PC-3 (cell line): ENCODE measurements at regions not wholly inside any gene's neighbourhood (a gene's known extent, or its start where the extent isn't known, plus 50 kb on each side); places are given as distances from the start of the nearest gene placed in this dataset.

Experiments used
- ATAC-seq: fragments of 200-7000 bp; cut with Tn5 transposase; 2 replicates; pipeline ENCODE4 v1.9.1; 2020; ENCODE audit warnings: mild to moderate bottlenecking, moderate library complexity
- BruUV-seq: library from RNA; stranded (reverse); fragments of 400-500 nt; replicated peaks from 2 replicates; lab custom pipeline; 2021; lab: Mats Ljungman, UMichigan
- CTCF ChIA-PET: fragments of 300-600 bp; sonication (Branson Sonifier 250); formaldehyde crosslinking; loops from one replicate; lab custom pipeline; 2022; ENCODE audit warnings: antibody characterized with exemption; lab: Charles Lee
- POLR2A ChIA-PET: fragments of 300-600 bp; sonication (Branson Sonifier 250); formaldehyde crosslinking; loops from one replicate; lab custom pipeline; 2022; ENCODE audit warnings: antibody characterized with exemption; ENCODE audit not compliant: unreplicated experiment; lab: Charles Lee
- DNase-seq: peaks from one replicate; pipeline ENCODE4 v3.0.0-alpha.2; 2015
- H2AFZ ChIP-seq: fragments of 300-600 bp; sonication (generic); 2 replicates; pipeline ENCODE4 v1.6.0; 2016; ENCODE audit warnings: antibody characterized with exemption, low read length
- H3F3A ChIP-seq: fragments of 300-600 bp; sonication (generic); one replicate; pipeline ENCODE4 v1.6.0; 2017; ENCODE audit warnings: antibody characterized with exemption, low read length, control low read depth, mild to moderate bottlenecking; ENCODE audit not compliant: unreplicated experiment
- H3K27ac ChIP-seq: fragments of 300-600 bp; sonication (generic); 2 replicates; pipeline ENCODE4 v1.5.1; 2016; ENCODE audit warnings: mild to moderate bottlenecking, low read length
- H3K27me3 ChIP-seq: fragments of 300-600 bp; sonication (generic); 2 replicates; pipeline ENCODE4 v1.6.1; 2016; ENCODE audit warnings: low read length, mixed read lengths
- H3K36me3 ChIP-seq: fragments of 300-600 bp; sonication (generic); 2 replicates; pipeline ENCODE4 v1.6.1; 2016; ENCODE audit warnings: low read depth, mixed run types, low read length, mixed read lengths
- H3K4me1 ChIP-seq: fragments of 300-600 bp; sonication (generic); 2 replicates; pipeline ENCODE4 v1.5.1; 2016; ENCODE audit warnings: low read length; ENCODE audit not compliant: insufficient read depth
- H3K4me2 ChIP-seq: fragments of 300-600 bp; sonication (generic); 2 replicates; pipeline ENCODE4 v1.6.0; 2016; ENCODE audit warnings: low read length
- H3K4me3 ChIP-seq: fragments of 300-600 bp; sonication (generic); 2 replicates; pipeline ENCODE4 v1.5.1; 2016; ENCODE audit warnings: mild to moderate bottlenecking, low read length, mixed read lengths
- H3K79me2 ChIP-seq: fragments of 300-600 bp; sonication (generic); 2 replicates; pipeline ENCODE4 v1.6.1; 2017; ENCODE audit warnings: low read length, mixed read lengths
- H3K9ac ChIP-seq: fragments of 300-600 bp; sonication (generic); 2 replicates; pipeline ENCODE4 v1.6.0; 2016; ENCODE audit warnings: mild to moderate bottlenecking, low read length
- H3K9me2 ChIP-seq: fragments of 300-600 bp; sonication (generic); replicated peaks from 2 replicates; pipeline ENCODE4 v1.6.1; 2016; ENCODE audit warnings: mixed run types, low read length, mixed read lengths
- H3K9me3 ChIP-seq: fragments of 300-600 bp; sonication (generic); 2 replicates; pipeline ENCODE4 v1.6.1; 2016; ENCODE audit warnings: low read length, mixed read lengths
- H4K20me1 ChIP-seq: fragments of 300-600 bp; sonication (generic); 2 replicates; pipeline ENCODE4 v1.6.1; 2016; ENCODE audit warnings: low read length, mixed read lengths
- CTCF ChIP-seq: fragments of 300-600 bp; sonication (generic); conservative IDR thresholded peaks from 2 replicates; pipeline ENCODE4 v1.5.1; 2017; ENCODE audit warnings: antibody characterized with exemption, low read depth, mild to moderate bottlenecking, low read length
- EZH2 ChIP-seq: fragments of 300-600 bp; sonication (generic); IDR thresholded peaks from one replicate; pipeline ENCODE4 v1.6.1; 2017; ENCODE audit warnings: antibody characterized with exemption, mild to moderate bottlenecking, low read length; ENCODE audit not compliant: unreplicated experiment
- EZH2phosphoT487 ChIP-seq: fragments of 300-600 bp; sonication (generic); IDR thresholded peaks from 2 replicates; pipeline ENCODE4 v1.6.1; 2018; ENCODE audit warnings: mild to moderate bottlenecking, antibody characterized with exemption, low read length, borderline replicate concordance
- intact Hi-C: fragments of 100-400 bp; cut with micrococcal nuclease; formaldehyde crosslinking; loops from 2 replicates; pipeline ENCODE4 v1.9.0; 2023

GRCh38 chr14:93858896-93859295 is 68.2 kb upstream of the FAM181A start:
- no peak overlapping the region for H3K4me3 ChIP-seq
- no peak overlapping the region for H3K4me2 ChIP-seq
- H2AFZ ChIP-seq = no peak overlapping the region
- no peaks in the 10 kb centered on the region for H3F3A ChIP-seq
- intact Hi-C loops = no loop called here
- H3K27ac ChIP-seq = no peak overlapping the region
- no peaks in the 10 kb centered on the region for H3K4me1 ChIP-seq
- TF ChIP-seq EZH2 (no peak), EZH2phosphoT487 (no peak), CTCF (no peak)
- ATAC-seq (no peak), DNase-seq (no peak)
- no peak overlapping the region for H3K9ac ChIP-seq
- CTCF ChIA-PET = no interaction called here
- no peaks in the 10 kb centered on the region for H3K36me3 ChIP-seq
- POLR2A ChIA-PET = no interaction called here
- peaks cover 81% of the 10 kb centered on the region for H3K27me3 ChIP-seq
- H3K9me2 ChIP-seq = no peaks in the 10 kb centered on the region
- no peaks in the 10 kb centered on the region for H4K20me1 ChIP-seq
- H3K9me3 ChIP-seq = no peaks in the 10 kb centered on the region
- no TSS peak for BruUV-seq
- H3K79me2 ChIP-seq = no peaks in the 10 kb centered on the region

GRCh38 chr14:93857500-93858283 is 69.4 kb upstream of the PRIMA1 start:
- Histone ChIP-seq H3K27ac (no peak overlapping the region), H4K20me1 (no peaks in the 10 kb centered on the region), H3K79me2 (no peaks in the 10 kb centered on the region), H3K36me3 (no peaks in the 10 kb centered on the region), H3K27me3 (peaks cover 91% of the 10 kb centered on the region), H3F3A (no peaks in the 10 kb centered on the region), H3K9ac (no peak overlapping the region), H3K9me2 (no peaks in the 10 kb centered on the region), H2AFZ (no peak overlapping the region), H3K4me3 (no peak overlapping the region), H3K4me2 (no peak overlapping the region), H3K9me3 (no peaks in the 10 kb centered on the region), H3K4me1 (no peaks in the 10 kb centered on the region)
- CTCF ChIA-PET = no interaction called here
- TF ChIP-seq CTCF = no peak
- TF ChIP-seq EZH2phosphoT487 = no peak
- no peak for TF ChIP-seq EZH2
- POLR2A ChIA-PET = no interaction called here
- BruUV-seq = no TSS peak
- no peak for DNase-seq
- intact Hi-C loops = no loop called here
- no peak for ATAC-seq

GRCh38 chr14:93857081-93857480 is 68.8 kb upstream of the PRIMA1 start:
- intact Hi-C loops = no loop called here
- Histone ChIP-seq H3K4me3 (no peak overlapping the region), H4K20me1 (no peaks in the 10 kb centered on the region), H3K4me2 (no peak overlapping the region), H3K9me2 (no peaks in the 10 kb centered on the region), H3K27me3 (peaks cover 95% of the 10 kb centered on the region), H3F3A (no peaks in the 10 kb centered on the region), H2AFZ (no peak overlapping the region), H3K4me1 (no peaks in the 10 kb centered on the region), H3K27ac (no peak overlapping the region), H3K9ac (no peak overlapping the region), H3K79me2 (no peaks in the 10 kb centered on the region), H3K36me3 (no peaks in the 10 kb centered on the region), H3K9me3 (no peaks in the 10 kb centered on the region)
- DNase-seq (no peak), ATAC-seq (no peak)
- TF ChIP-seq EZH2phosphoT487 (no peak), EZH2 (no peak)
- ChIA-PET CTCF (no interaction called here), POLR2A (no interaction called here)
- BruUV-seq = no TSS peak
